ENCODE measurements at regions not wholly inside any gene's neighbourhood (a gene's known extent, or its start where the extent isn't known, plus 50 kb on each side); places are given as distances from the start of the nearest gene placed in this dataset.

DNA sequence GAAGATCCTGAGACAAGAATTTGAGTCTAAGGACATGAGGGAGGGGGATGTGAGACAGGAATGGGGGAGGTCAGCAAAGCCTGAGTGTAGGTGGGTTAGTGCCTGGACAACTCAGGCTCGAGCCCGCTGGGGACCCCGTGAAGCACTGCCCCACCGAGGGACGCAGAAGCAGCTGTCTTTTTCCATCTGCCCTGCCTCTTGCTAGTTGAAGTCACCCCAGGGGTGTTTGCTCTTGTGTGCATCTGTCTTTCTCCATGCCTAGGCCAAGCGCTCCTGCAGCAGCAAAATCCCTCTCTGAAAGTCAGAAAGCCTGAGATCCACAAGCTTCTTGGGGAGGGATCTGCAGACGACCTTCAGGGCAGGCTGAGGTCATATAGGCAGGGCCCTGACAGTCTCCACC, 79.0 kb upstream of the CELF2 start:
- no peak for ATAC-seq (ENCODE audit: low read depth)
- H3K18ac ChIP-seq (ENCODE audit: low read depth, low read length), result no peak overlapping the region
- no peak overlapping the region for H3K4me2 ChIP-seq (ENCODE audit: low read depth, low read length)
- dilution Hi-C loops (cut with HindIII; ENCODE audit: low sequenced_read_pairs, unreplicated experiment) (no loop called here), intact Hi-C loops (cut with micrococcal nuclease) (no loop called here), in situ Hi-C loops (cut with MboI; ENCODE audit: low sequenced_read_pairs) (no loop called here)
- ChIA-PET CTCF (no interaction called here), POLR2A (ENCODE audit: unreplicated experiment) (no interaction called here)
- no peaks in the 10 kb centered on the region for H4K20me1 ChIP-seq (ENCODE audit: insufficient read depth, low read length)
- no peaks in the 10 kb centered on the region for H3K36me3 ChIP-seq (ENCODE audit: control insufficient read depth, insufficient read depth, low read length)
- 0 out of 2 replicates have a peak, but pooled peaks cover 3% of the 10 kb centered on the region for H3K9me3 ChIP-seq (ENCODE audit: control insufficient read depth, insufficient read depth, low read length)
- no peaks in the 10 kb centered on the region for H3K79me1 ChIP-seq (ENCODE audit: low read depth in 1 of 2, low read length in 2 of 2)
- no TSS peak for BruUV-seq (replicated peaks)
- no peak overlapping the region for H4K91ac ChIP-seq (ENCODE audit: insufficient read depth, low read depth, low read length)
- no peaks in the 10 kb centered on the region for H3K9me1 ChIP-seq (ENCODE audit: insufficient read depth, low read length)
- no peaks in the 10 kb centered on the region for H3K4me1 ChIP-seq (ENCODE audit: control insufficient read depth, insufficient read depth, low read length)
- no peak overlapping the region for H3K9ac ChIP-seq (ENCODE audit: low read depth, low read length)
- DNase-seq, result no peak
- no peak overlapping the region for H4K5ac ChIP-seq (ENCODE audit: low read depth, low read length)
- H4K8ac ChIP-seq (ENCODE audit: low read depth in 2 of 2, low read length in 2 of 2), result no peak overlapping the region
- no peak overlapping the region for H3K4ac ChIP-seq (ENCODE audit: low read depth, low read length)
- H2BK20ac ChIP-seq (ENCODE audit: low read depth, low read length), result no peak overlapping the region
- H3K27ac ChIP-seq (ENCODE audit: insufficient read depth, low read length), result no peak overlapping the region
- H3K4me3 ChIP-seq (ENCODE audit: insufficient read depth, low read depth, low read length), result no peak overlapping the region
- H2BK15ac ChIP-seq (ENCODE audit: low read depth, low read length), result no peak overlapping the region
- H3K14ac ChIP-seq (replicated peaks; ENCODE audit: low read depth, low read length), result no peak overlapping the region
- no peak overlapping the region for H3K23ac ChIP-seq (ENCODE audit: low read depth, low read length)
- H2AK9ac ChIP-seq (replicated peaks; ENCODE audit: low read depth, low read length, poor library complexity), result no peak overlapping the region
- no peak overlapping the region for H2BK5ac ChIP-seq (ENCODE audit: low read depth, low read length, poor library complexity, severe bottlenecking)
- no peak overlapping the region for H3K56ac ChIP-seq (ENCODE audit: extremely low read depth, insufficient read depth, low read length)
- WGBS, 2 experiments (ENCODE audit: extremely low coverage in 2 of 2, insufficient read length in 1 of 2), result 65% methylated on average over 4 of the region's 7 CpGs; no CpG with 5 or more reads in 1 of the 2 experiments
- no peak overlapping the region for H2AK5ac ChIP-seq (ENCODE audit: low read depth, low read length)
- H2AFZ ChIP-seq (replicated peaks; ENCODE audit: low read length, poor library complexity), result no peak overlapping the region
- no peak for TF ChIP-seq CEBPB (IDR thresholded peaks at IDR 0.05; ENCODE audit: low read depth, low read length)
- no peak for TF ChIP-seq CHD1 (IDR thresholded peaks at IDR 0.05; ENCODE audit: low read depth, low read length)
- no peak for TF ChIP-seq SMC3 (IDR thresholded peaks at IDR 0.05; ENCODE audit: low read depth, low read length)
- TF ChIP-seq MXI1 (IDR thresholded peaks at IDR 0.05; ENCODE audit: borderline replicate concordance, low read depth, low read length), result no peak
- no peak for TF ChIP-seq USF2 (IDR thresholded peaks at IDR 0.05; ENCODE audit: low read depth, low read length)
- no peak for TF ChIP-seq MAFK (IDR thresholded peaks at IDR 0.05; ENCODE audit: low read depth, low read length)
- no peak for TF ChIP-seq RAD21 (IDR thresholded peaks at IDR 0.05; ENCODE audit: low read length)
- TF ChIP-seq ELK1 (IDR thresholded peaks at IDR 0.05; ENCODE audit: borderline replicate concordance, low read depth, low read length), result no peak
- TF ChIP-seq BHLHE40 (IDR thresholded peaks at IDR 0.05; ENCODE audit: low read depth, low read length), result no peak
- TF ChIP-seq RFX5 (IDR thresholded peaks at IDR 0.05; ENCODE audit: low read depth, low read length), result no peak
- no peak overlapping the region for H2BK120ac ChIP-seq (ENCODE audit: low read depth, low read length)
- peaks cover 2% of the 10 kb centered on the region; the same call in 1 of the 2 replicates for H3K27me3 ChIP-seq (ENCODE audit: control insufficient read depth, insufficient read depth, low read length)

Measured in IMR-90 (cell line).